Subcutaneous abdominal adipose tissue (tissue), 5 donors: ENCODE measurements at regions not wholly inside any gene's neighbourhood (a gene's known extent, or its start where the extent isn't known, plus 50 kb on each side); places are given as distances from the start of the nearest gene placed in this dataset.

Experiments used
- H3K27ac ChIP-seq: one replicate; pipeline ENCODE4 v1.7.0; 2013; ENCODE audit warnings: low read depth, mild to moderate bottlenecking, inconsistent platforms, low read length, moderate library complexity
- H3K27me3 ChIP-seq, 5 donors: one replicate each; pipeline ENCODE4 v1.7.0; 2013; ENCODE audit warnings: low read length in 5 of 5, inconsistent platforms in 1 of 5; ENCODE audit not compliant: control insufficient read depth in 5 of 5, insufficient read depth in 4 of 5
- H3K36me3 ChIP-seq, 5 donors: one replicate each; pipeline ENCODE4 v1.7.0; 2013; ENCODE audit warnings: low read length in 5 of 5; ENCODE audit not compliant: control insufficient read depth in 5 of 5, insufficient read depth in 5 of 5
- H3K4me1 ChIP-seq, 5 donors: one replicate each; pipeline ENCODE4 v1.7.0; 2013; ENCODE audit warnings: low read length in 5 of 5, mild to moderate bottlenecking in 3 of 5, moderate library complexity in 1 of 5; ENCODE audit not compliant: control insufficient read depth in 5 of 5, insufficient read depth in 5 of 5
- H3K4me3 ChIP-seq, 5 donors: one replicate each; pipeline ENCODE4 v1.7.0; 2013; ENCODE audit warnings: low read length in 5 of 5, low read depth in 1 of 5
- H3K9ac ChIP-seq, 5 donors: one replicate each; pipeline ENCODE4 v1.7.0; 2013; ENCODE audit warnings: low read length in 5 of 5, mild to moderate bottlenecking in 4 of 5, moderate library complexity in 3 of 5
- H3K9me3 ChIP-seq, 5 donors: one replicate each; pipeline ENCODE4 v1.7.0; 2013; ENCODE audit warnings: low read length in 5 of 5; ENCODE audit not compliant: control insufficient read depth in 5 of 5
- donor health status: healthy.
- donor health status: healthy.
- donor health status: healthy.
- donor health status: healthy.
- donor health status: healthy.

DNA sequence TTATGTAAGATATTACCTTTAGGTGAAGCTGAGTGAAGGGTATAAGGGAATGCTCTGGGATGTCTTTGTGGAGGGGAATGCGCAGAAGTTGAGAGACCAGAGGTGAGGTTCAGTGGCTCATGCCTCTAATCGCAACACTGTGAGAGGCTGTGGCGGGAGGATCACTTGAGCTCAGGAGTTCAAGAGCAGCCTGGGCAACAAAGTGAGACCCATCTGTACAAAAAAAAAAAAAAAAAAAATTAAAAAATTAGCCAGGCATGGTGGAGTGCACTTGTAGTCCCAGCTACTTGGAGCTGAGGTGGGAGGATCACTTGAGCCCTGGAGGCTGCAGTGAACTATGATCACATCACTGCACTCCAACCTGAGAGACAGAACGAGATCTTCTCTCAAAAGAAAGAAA is 57.3 kb upstream of the SP3 start:
- Histone ChIP-seq H3K4me1 (peaks cover 8 to 42% (median 28%) of the 10 kb centered on the region in 5 donors), H3K4me3 (no peak overlapping the region), H3K9me3 (no peaks in the 10 kb centered on the region), H3K27me3 (no peaks in the 10 kb centered on the region), H3K27ac (no peak overlapping the region), H3K36me3 (no peaks in the 10 kb centered on the region), H3K9ac (no peak overlapping the region)

DNA sequence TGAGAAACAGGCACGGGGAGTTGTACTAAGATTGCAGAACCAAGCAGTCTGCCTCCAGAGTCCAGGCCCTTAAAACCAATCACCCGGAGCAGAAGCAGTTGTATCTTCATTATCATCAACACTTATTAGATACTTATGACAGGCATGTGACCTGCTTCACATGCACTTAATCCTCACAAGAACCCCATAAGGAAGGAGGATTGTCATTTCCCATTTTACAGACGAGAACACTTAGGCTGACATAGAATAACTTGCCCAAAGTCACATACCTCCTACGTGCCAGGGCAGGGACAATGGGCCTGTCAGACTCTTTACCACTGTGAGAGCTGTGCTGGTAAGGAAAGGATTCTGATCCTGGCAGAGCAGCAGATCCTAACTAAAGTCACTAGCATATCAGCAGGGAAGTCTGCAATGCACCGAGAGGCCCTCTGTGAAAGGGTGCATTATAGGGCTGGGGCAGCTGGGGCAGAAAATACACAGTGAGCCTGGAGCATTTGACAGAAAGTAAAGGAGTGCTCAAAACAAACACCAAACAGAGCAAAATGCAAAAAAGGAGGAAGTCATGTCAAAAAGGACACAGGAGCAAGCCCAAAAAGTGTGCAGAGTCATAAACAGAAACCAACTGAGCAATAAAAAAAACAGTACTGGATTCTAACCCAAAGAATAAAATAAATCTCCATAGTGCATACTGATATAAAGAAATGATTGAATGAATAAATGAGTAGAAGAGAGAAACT is 55.9 kb upstream of the SP3 start:
- Histone ChIP-seq H3K27ac (no peak overlapping the region), H3K36me3 (no peaks in the 10 kb centered on the region), H3K27me3 (no peaks in the 10 kb centered on the region), H3K9me3 (no peaks in the 10 kb centered on the region), H3K4me1 (peaks cover 8 to 38% (median 27%) of the 10 kb centered on the region in 5 donors), H3K4me3 (no peak overlapping the region), H3K9ac (no peak overlapping the region)

DNA sequence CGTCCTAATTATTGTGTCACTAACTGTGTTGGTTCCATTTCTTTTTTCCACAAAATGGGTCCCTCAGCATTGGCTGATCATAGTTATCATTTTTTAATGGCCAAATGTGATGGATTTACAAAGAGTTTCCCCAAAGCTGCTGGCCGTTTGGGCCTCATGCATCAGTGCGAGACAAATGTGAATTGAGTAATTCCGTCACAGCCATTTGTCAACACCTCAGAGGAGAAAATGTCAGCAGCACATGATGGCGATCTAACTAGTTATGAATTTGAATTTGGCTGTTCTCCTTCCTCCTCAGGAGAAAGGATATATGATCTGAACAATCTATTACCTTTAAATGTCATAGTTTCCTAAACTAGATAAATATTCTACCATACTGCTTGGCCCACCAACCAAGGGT is 54.9 kb upstream of the SP3 start:
- Histone ChIP-seq H3K9me3 (no peaks in the 10 kb centered on the region), H3K27ac (no peak overlapping the region), H3K27me3 (no peaks in the 10 kb centered on the region), H3K36me3 (no peaks in the 10 kb centered on the region), H3K4me1 (peaks cover 6 to 27% (median 19%) of the 10 kb centered on the region in 5 donors), H3K4me3 (no peak overlapping the region), H3K9ac (no peak overlapping the region)

DNA sequence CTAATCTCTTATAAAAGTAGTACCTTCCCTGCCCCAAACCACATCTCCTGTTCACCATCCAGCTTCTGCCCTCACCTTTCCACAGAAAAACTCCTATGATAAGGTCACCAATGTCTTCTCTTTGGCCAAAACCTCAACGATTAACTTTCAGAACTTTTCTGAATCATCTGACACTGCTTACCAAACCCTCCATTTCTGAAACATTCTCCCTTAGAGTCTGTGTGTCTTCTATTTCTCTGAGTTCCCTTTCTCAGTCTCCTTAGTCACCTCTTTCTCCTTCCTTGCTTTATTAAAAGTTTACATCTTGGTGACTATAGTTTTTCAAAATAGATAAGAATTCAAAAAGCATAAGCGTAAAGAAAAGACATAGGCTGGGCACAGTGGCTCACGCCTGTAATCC is 51.3 kb upstream of the SP3 start:
- H3K9ac ChIP-seq = no peak overlapping the region
- no peaks in the 10 kb centered on the region for H3K27me3 ChIP-seq
- H3K4me1 ChIP-seq = peaks cover 8 to 42% (median 33%) of the 10 kb centered on the region in 5 donors
- H3K9me3 ChIP-seq = no peaks in the 10 kb centered on the region
- H3K27ac ChIP-seq = no peak overlapping the region
- H3K4me3 ChIP-seq = no peak overlapping the region
- H3K36me3 ChIP-seq = no peaks in the 10 kb centered on the region

DNA sequence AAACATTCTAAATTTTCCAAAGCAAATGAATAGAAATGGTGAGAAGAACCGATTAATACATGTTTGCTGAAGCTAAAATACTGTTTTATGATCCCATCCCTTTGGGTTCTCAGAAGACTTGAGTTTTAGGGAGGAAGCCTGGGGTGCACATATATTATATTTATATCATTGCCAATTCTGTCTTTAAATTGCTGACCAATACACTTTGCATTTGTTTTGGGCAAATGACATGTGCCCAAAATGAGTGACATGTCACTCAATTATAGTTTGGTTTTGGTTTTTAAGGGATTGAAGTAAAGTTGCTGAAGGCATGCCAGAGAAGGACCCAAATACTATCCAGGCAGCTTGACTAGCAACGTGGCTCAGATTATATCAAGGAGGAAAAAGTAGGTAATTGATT is 50.3 kb upstream of the SP3 start:
- Histone ChIP-seq H3K4me3 (no peak overlapping the region), H3K27me3 (no peaks in the 10 kb centered on the region), H3K4me1 (peaks cover 8 to 46% (median 40%) of the 10 kb centered on the region in 5 donors), H3K36me3 (no peaks in the 10 kb centered on the region), H3K9ac (no peak overlapping the region), H3K9me3 (no peaks in the 10 kb centered on the region), H3K27ac (peak overlapping the region; percentile 100)
